PC-9 (cell line): ENCODE measurements at regions not wholly inside any gene's neighbourhood (a gene's known extent, or its start where the extent isn't known, plus 50 kb on each side); places are given as distances from the start of the nearest gene placed in this dataset.

Experiments used
- BruUV-seq: library from RNA; stranded (reverse); fragments of 400-500 nt; replicated peaks from 2 replicates; lab custom pipeline; 2021; lab: Mats Ljungman, UMichigan
- CTCF ChIA-PET: fragments of 300-600 bp; sonication (Branson Sonifier 250); formaldehyde crosslinking; loops from one replicate; lab custom pipeline; 2022; ENCODE audit warnings: antibody characterized with exemption; lab: Charles Lee
- POLR2A ChIA-PET: fragments of 300-600 bp; sonication (Branson Sonifier 250); formaldehyde crosslinking; loops from one replicate; lab custom pipeline; 2022; ENCODE audit warnings: antibody characterized with exemption; ENCODE audit not compliant: unreplicated experiment; lab: Charles Lee
- DNase-seq, 2 experiments: peaks; one replicate each; pipeline versions ENCODE4 v3.0.0 to v3.0.0-alpha.2; 2015 to 2022; ENCODE audit warnings: mixed read lengths in 1 of 2
- H2AFZ ChIP-seq: fragments of 200-600 bp; sonication (generic); 2 replicates; pipeline ENCODE4 v1.8.1; 2017; ENCODE audit warnings: antibody characterized with exemption
- H3F3A ChIP-seq: fragments of 200-600 bp; sonication (generic); 2 replicates; pipeline ENCODE4 v1.8.1; 2017; ENCODE audit warnings: antibody characterized with exemption, mild to moderate bottlenecking, low read depth; ENCODE audit not compliant: insufficient read depth
- H3K27ac ChIP-seq: fragments of 200-600 bp; sonication (generic); 2 replicates; pipeline ENCODE4 v1.6.1; 2016; ENCODE audit warnings: mixed run types
- H3K27me3 ChIP-seq: fragments of 200-600 bp; sonication (generic); 2 replicates; pipeline ENCODE4 v1.6.1; 2016; ENCODE audit warnings: low read depth, mixed run types; ENCODE audit not compliant: insufficient read depth
- H3K36me3 ChIP-seq: fragments of 200-600 bp; sonication (generic); 2 replicates; pipeline ENCODE4 v1.6.1; 2016; ENCODE audit warnings: low read depth, mixed run types
- H3K4me1 ChIP-seq: fragments of 200-600 bp; sonication (generic); replicated peaks from 2 replicates; pipeline ENCODE4 v1.6.1; 2016; ENCODE audit warnings: mixed run types; ENCODE audit not compliant: insufficient read depth
- H3K4me2 ChIP-seq: fragments of 200-600 bp; sonication (generic); 2 replicates; pipeline ENCODE4 v1.6.1; 2017; ENCODE audit warnings: mixed run types
- H3K4me3 ChIP-seq: fragments of 200-600 bp; sonication (generic); 2 replicates; pipeline ENCODE4 v1.6.1; 2016; ENCODE audit warnings: mixed run types
- H3K79me2 ChIP-seq: fragments of 200-600 bp; sonication (generic); 2 replicates; pipeline ENCODE4 v1.6.1; 2017; ENCODE audit warnings: low read depth, mixed run types
- H3K9me2 ChIP-seq: fragments of 200-600 bp; sonication (generic); 2 replicates; pipeline ENCODE4 v1.8.1; 2017; ENCODE audit warnings: mild to moderate bottlenecking; ENCODE audit not compliant: insufficient read depth
- H3K9me3 ChIP-seq: fragments of 200-600 bp; sonication (generic); 2 replicates; pipeline ENCODE4 v1.8.1; 2016; ENCODE audit warnings: low read depth; ENCODE audit not compliant: insufficient read depth
- H4K20me1 ChIP-seq: fragments of 200-600 bp; sonication (generic); 2 replicates; pipeline ENCODE4 v1.8.1; 2017; ENCODE audit not compliant: insufficient read depth
- EZH2 ChIP-seq: fragments of 200-600 bp; sonication (generic); IDR thresholded peaks from 2 replicates; pipeline ENCODE4 v1.8.0; 2017; ENCODE audit warnings: antibody characterized with exemption, low read depth
- intact Hi-C: fragments of 100-400 bp; cut with micrococcal nuclease; formaldehyde crosslinking; loops from one replicate; pipeline ENCODE4 v1.10.0; 2022; ENCODE audit not compliant: unreplicated experiment
- TF ChIP-seq, protein P1 (sequence below): fragments of 200-600 bp; sonication (generic); conservative IDR thresholded peaks from 2 replicates; pipeline ENCODE4 v1.6.1; 2017; ENCODE audit warnings: mixed run types, antibody characterized with exemption, mild to moderate bottlenecking, moderate library complexity

DNA sequence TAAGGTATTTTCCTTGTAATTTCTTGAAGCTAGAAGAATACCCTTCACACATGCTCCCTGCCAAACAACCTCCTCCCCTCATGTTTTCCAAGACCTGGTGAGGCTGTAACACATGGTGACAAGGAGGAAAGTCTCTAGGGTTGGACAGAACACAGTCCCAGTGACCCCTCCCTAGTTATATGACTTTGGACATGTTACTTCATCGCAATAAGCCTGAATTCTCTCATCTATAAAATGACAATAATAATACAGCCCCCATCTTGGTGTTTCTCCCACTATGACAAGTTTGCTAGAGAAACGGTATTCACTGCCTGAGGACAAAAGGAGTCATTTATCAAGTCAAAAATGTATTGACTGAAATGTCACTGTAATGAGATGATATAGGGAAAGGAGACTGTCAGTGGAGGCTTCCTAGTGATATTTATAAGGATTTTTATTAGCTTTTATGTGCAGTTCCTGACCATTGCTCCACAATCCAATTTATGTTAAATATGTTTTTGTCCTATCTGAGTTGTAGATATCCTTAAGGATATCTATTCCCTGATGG lies 464.4 kb downstream of the SUCLG1 start:
- Histone ChIP-seq H3K4me2 (no peak overlapping the region), H3K27me3 (no peaks in the 10 kb centered on the region), H3K9me2 (no peaks in the 10 kb centered on the region; the same call in 1 of the 2 replicates), H3F3A (no peaks in the 10 kb centered on the region), H3K4me1 (no peaks in the 10 kb centered on the region), H3K9me3 (no peaks in the 10 kb centered on the region), H2AFZ (no peak overlapping the region), H4K20me1 (0 out of 2 replicates have a peak, but pooled peaks cover 4% of the 10 kb centered on the region), H3K27ac (no peak overlapping the region), H3K79me2 (no peaks in the 10 kb centered on the region), H3K36me3 (no peaks in the 10 kb centered on the region), H3K4me3 (no peak overlapping the region)
- ChIA-PET CTCF (no interaction called here), POLR2A (no interaction called here)
- no peak for DNase-seq
- BruUV-seq: no TSS peak
- no peak for TF ChIP-seq EZH2
- TF ChIP-seq, protein P1, sequence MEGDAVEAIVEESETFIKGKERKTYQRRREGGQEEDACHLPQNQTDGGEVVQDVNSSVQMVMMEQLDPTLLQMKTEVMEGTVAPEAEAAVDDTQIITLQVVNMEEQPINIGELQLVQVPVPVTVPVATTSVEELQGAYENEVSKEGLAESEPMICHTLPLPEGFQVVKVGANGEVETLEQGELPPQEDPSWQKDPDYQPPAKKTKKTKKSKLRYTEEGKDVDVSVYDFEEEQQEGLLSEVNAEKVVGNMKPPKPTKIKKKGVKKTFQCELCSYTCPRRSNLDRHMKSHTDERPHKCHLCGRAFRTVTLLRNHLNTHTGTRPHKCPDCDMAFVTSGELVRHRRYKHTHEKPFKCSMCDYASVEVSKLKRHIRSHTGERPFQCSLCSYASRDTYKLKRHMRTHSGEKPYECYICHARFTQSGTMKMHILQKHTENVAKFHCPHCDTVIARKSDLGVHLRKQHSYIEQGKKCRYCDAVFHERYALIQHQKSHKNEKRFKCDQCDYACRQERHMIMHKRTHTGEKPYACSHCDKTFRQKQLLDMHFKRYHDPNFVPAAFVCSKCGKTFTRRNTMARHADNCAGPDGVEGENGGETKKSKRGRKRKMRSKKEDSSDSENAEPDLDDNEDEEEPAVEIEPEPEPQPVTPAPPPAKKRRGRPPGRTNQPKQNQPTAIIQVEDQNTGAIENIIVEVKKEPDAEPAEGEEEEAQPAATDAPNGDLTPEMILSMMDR: no peak
- intact Hi-C loops: no loop called here

DNA sequence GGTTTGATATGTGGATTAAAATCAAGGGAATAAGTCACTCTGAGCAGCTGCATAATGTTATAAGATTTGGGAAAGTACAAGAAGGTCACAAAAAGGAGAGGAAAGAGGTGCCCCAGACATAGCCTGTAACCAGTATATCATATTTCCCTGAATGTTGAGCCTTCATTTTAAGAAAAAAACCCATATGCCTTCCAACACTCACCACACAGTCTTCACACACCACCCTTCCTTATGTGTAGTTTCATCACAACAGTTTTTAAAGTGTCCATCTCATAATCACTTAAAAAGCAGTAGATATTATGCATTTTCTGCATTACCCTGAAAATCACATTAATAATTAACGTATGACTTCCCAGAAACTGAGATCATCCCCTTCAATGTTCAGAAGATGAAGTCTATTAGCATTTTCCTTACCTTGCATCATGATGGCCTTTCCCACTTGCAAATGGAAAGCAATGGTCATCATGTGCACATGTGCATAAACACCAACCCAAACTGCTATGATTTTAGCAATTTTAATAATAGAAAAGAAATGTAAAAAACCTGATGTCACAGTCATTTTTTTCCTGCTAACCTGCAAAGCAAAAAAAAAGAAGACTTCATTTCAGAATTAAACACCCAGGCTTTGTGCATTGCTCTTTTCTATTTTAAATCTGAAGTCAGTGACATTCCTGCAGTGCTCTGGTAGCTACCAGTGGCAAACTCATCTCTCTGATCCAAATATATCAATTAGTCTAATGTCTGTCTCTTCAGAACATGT lies 465.0 kb downstream of the SUCLG1 start:
- no peak overlapping the region for H2AFZ ChIP-seq
- H3K79me2 ChIP-seq: no peaks in the 10 kb centered on the region
- H4K20me1 ChIP-seq: 0 out of 2 replicates have a peak, but pooled peaks cover 4% of the 10 kb centered on the region
- H3K27me3 ChIP-seq: no peaks in the 10 kb centered on the region
- no peak overlapping the region for H3K4me2 ChIP-seq
- TF ChIP-seq EZH2: no peak
- TF ChIP-seq, protein P1: no peak
- no peak overlapping the region for H3K27ac ChIP-seq
- no peaks in the 10 kb centered on the region for H3F3A ChIP-seq
- H3K9me2 ChIP-seq: no peaks in the 10 kb centered on the region; the same call in 1 of the 2 replicates
- no peaks in the 10 kb centered on the region for H3K36me3 ChIP-seq
- intact Hi-C loops: no loop called here
- ChIA-PET CTCF (no interaction called here), POLR2A (no interaction called here)
- H3K4me1 ChIP-seq: no peaks in the 10 kb centered on the region
- no peaks in the 10 kb centered on the region for H3K9me3 ChIP-seq
- DNase-seq: no peak
- H3K4me3 ChIP-seq: no peak overlapping the region
- BruUV-seq: no TSS peak

DNA sequence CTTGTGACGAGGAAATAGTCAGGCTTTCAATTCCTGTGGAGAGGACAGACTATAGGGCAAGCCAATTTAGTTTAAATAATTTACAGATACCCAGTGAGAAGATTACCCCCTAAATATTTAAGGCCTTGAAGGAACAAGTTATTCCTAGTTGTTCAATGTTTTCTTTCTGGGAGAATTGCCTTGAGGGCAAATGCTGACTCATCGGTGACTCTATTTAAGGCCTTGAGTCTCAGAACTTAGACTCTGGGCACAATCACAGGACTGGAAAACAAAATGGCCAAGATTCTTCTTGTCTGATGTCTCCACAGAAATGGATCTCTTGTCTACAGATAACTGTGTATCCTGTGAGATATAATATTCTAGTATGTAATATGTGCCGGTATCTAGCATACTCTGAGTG lies 467.1 kb downstream of the SUCLG1 start:
- TF ChIP-seq, protein P1: no peak
- no peak for TF ChIP-seq EZH2
- no peaks in the 10 kb centered on the region for H3F3A ChIP-seq
- H4K20me1 ChIP-seq: 0 out of 2 replicates have a peak, but pooled peaks cover 4% of the 10 kb centered on the region
- H3K9me3 ChIP-seq: no peaks in the 10 kb centered on the region
- no peaks in the 10 kb centered on the region for H3K4me1 ChIP-seq
- POLR2A ChIA-PET: no interaction called here
- DNase-seq: no peak
- intact Hi-C loops: no loop called here
- BruUV-seq: no TSS peak
- H3K4me2 ChIP-seq: no peak overlapping the region
- CTCF ChIA-PET: no interaction called here
- H3K27me3 ChIP-seq: no peaks in the 10 kb centered on the region
- no peaks in the 10 kb centered on the region for H3K79me2 ChIP-seq
- no peaks in the 10 kb centered on the region; the same call in 1 of the 2 replicates for H3K9me2 ChIP-seq
- no peak overlapping the region for H3K4me3 ChIP-seq
- no peak overlapping the region for H3K27ac ChIP-seq
- H2AFZ ChIP-seq: no peak overlapping the region
- no peaks in the 10 kb centered on the region for H3K36me3 ChIP-seq
